ENCODE measurements at regions not wholly inside any gene's neighbourhood (a gene's known extent, or its start where the extent isn't known, plus 50 kb on each side); places are given as distances from the start of the nearest gene placed in this dataset.

GRCh38 chr21:41653954-41654491 lies 112.8 kb downstream of the RIPK4 start:
- DNase-seq (ENCODE audit: insufficient read length, low spot score), result no peak
- peak; percentile 16 for FAIRE-seq

GRCh38 chr21:41653243-41653953 lies 113.5 kb downstream of the RIPK4 start:
- FAIRE-seq (no peak), DNase-seq (ENCODE audit: insufficient read length, low spot score) (no peak)

- FAIRE-seq, result no peak
- no peak for DNase-seq (ENCODE audit: insufficient read length, low spot score)
Observed at GRCh38 chr21:41651830-41652229, 115.0 kb downstream of the RIPK4 start.

GRCh38 chr21:41651406-41651805 lies 115.4 kb downstream of the RIPK4 start:
- DNase-seq (ENCODE audit: insufficient read length, low spot score) (no peak), FAIRE-seq (no peak)

- no peak for DNase-seq (ENCODE audit: insufficient read length, low spot score)
- no peak for FAIRE-seq
Observed at GRCh38 chr21:41650526-41651145, 116.2 kb downstream of the RIPK4 start.

GRCh38 chr21:41648591-41649031 lies 118.2 kb downstream of the RIPK4 start:
- no peak for FAIRE-seq
- no peak for DNase-seq (ENCODE audit: insufficient read length, low spot score)

- no peak for FAIRE-seq
- no peak for DNase-seq (ENCODE audit: insufficient read length, low spot score)
Observed at GRCh38 chr21:41647806-41648561, 118.9 kb downstream of the RIPK4 start.

- no peak for FAIRE-seq
- DNase-seq (ENCODE audit: insufficient read length, low spot score), result no peak
Observed at GRCh38 chr21:41643246-41643966, 123.4 kb downstream of the RIPK4 start.

GRCh38 chr21:41641821-41642701 lies 124.8 kb downstream of the RIPK4 start:
- FAIRE-seq, result no peak

GRCh38 chr21:41641510-41641815 lies 125.4 kb downstream of the RIPK4 start:
- DNase-seq (ENCODE audit: insufficient read length, low spot score), result no peak
- FAIRE-seq, result no peak

More at GRCh38 chr21:41641821-41642701, 124.8 kb downstream of the RIPK4 start:
- peak; percentile 64 for DNase-seq (ENCODE audit: insufficient read length, low spot score)

GRCh38 chr21:41640748-41641509 lies 125.9 kb downstream of the RIPK4 start:
- DNase-seq (ENCODE audit: insufficient read length, low spot score) (peak; percentile 51), FAIRE-seq (no peak)

GRCh38 chr21:41639766-41640165 lies 127.1 kb downstream of the RIPK4 start:
- DNase-seq (ENCODE audit: insufficient read length, low spot score), result no peak
- no peak for FAIRE-seq

- no peak for DNase-seq (ENCODE audit: insufficient read length, low spot score)
- FAIRE-seq, result no peak
Observed at GRCh38 chr21:41639336-41639735, 127.5 kb downstream of the RIPK4 start.

GRCh38 chr21:41638201-41638790 lies 128.6 kb downstream of the RIPK4 start:
- FAIRE-seq (no peak), DNase-seq (ENCODE audit: insufficient read length, low spot score) (no peak)

- FAIRE-seq (no peak), DNase-seq (ENCODE audit: insufficient read length, low spot score) (no peak)
Observed at GRCh38 chr21:41636636-41637630, 129.0 kb upstream of the TMPRSS2 start.

GRCh38 chr21:41635874-41636273 lies 127.9 kb upstream of the TMPRSS2 start:
- no peak for DNase-seq (ENCODE audit: insufficient read length, low spot score)
- FAIRE-seq, result peak; percentile 31

GRCh38 chr21:41634858-41635257 lies 126.9 kb upstream of the TMPRSS2 start:
- DNase-seq (ENCODE audit: insufficient read length, low spot score), result no peak
- FAIRE-seq, result no peak
